GM12878 (cell line): ENCODE measurements at regions not wholly inside any gene's neighbourhood (a gene's known extent, or its start where the extent isn't known, plus 50 kb on each side); places are given as distances from the start of the nearest gene placed in this dataset.

Experiments
- ATAC-seq: fragments of 200-7000 bp; cut with Tn5 transposase; 3 replicates; pipeline ENCODE4 v1.9.1; 2020; ENCODE audit warnings: mild to moderate bottlenecking, moderate library complexity
- BruUV-seq: library from RNA; stranded (reverse); fragments of 400-500 nt; replicated peaks from 2 replicates; lab custom pipeline; 2021; lab: Mats Ljungman, UMichigan
- CTCF ChIA-PET: fragments of 300-600 bp; sonication (Branson Sonifier 250); formaldehyde crosslinking; extraction: SDS; loops from one replicate; lab custom pipeline; 2021; ENCODE audit warnings: inconsistent platforms; lab: Yijun Ruan, JAX
- POLR2A ChIA-PET: fragments of 350-600 bp; formaldehyde crosslinking; extraction: SDS; loops from one replicate; lab custom pipeline; 2021; ENCODE audit warnings: inconsistent platforms; lab: Charles Lee
- RAD21 ChIA-PET: fragments of 300-600 bp; sonication (Branson Sonifier 250); formaldehyde crosslinking; loops from one replicate; lab custom pipeline; 2023; ENCODE audit warnings: antibody characterized with exemption; ENCODE audit not compliant: unreplicated experiment; lab: Charles Lee
- SMC1A ChIA-PET: fragments of 300-600 bp; sonication (Branson Sonifier 250); formaldehyde crosslinking; loops from one replicate; lab custom pipeline; 2023; ENCODE audit not compliant: unreplicated experiment, uncharacterized antibody; lab: Charles Lee
- DNase-seq: peaks from one replicate; pipeline ENCODE4 v3.0.0-alpha.2; 2011; ENCODE audit warnings: low read depth, low spot score
- FAIRE-seq: peaks from 3 replicates; lab custom pipeline; 2011; peaks lifted over from hg19 to GRCh38; lab: Jason Lieb, UNC
- H2AFZ ChIP-seq: 2 replicates; pipeline ENCODE4 v1.6.0; 2011; ENCODE audit warnings: low read depth, low read length, control low read depth; ENCODE audit not compliant: control insufficient read depth
- H3K27ac ChIP-seq: 2 replicates; pipeline ENCODE4 v1.5.1; 2011; ENCODE audit warnings: control low read depth; ENCODE audit not compliant: control insufficient read depth, insufficient read depth
- H3K27me3 ChIP-seq, 2 experiments: replicated peaks in 1 of 2; 2 replicates each; pipeline versions ENCODE4 v1.6.0 to v1.6.1; 2011; ENCODE audit warnings: low read length in 1 of 2; ENCODE audit not compliant: control insufficient read depth in 2 of 2, insufficient read depth in 2 of 2
- H3K36me3 ChIP-seq, 2 experiments: 2 replicates each; pipeline ENCODE4 v1.5.1; 2011; ENCODE audit warnings: low read length in 1 of 2; ENCODE audit not compliant: control insufficient read depth in 2 of 2, insufficient read depth in 2 of 2
- H3K4me1 ChIP-seq: 2 replicates; pipeline ENCODE4 v1.6.1; 2011; ENCODE audit warnings: mild to moderate bottlenecking, low read length, moderate library complexity, mixed read lengths; ENCODE audit not compliant: control insufficient read depth, insufficient read depth
- H3K4me2 ChIP-seq: 2 replicates; pipeline ENCODE4 v1.6.0; 2011; ENCODE audit warnings: control low read depth; ENCODE audit not compliant: control insufficient read depth, insufficient read depth
- H3K4me3 ChIP-seq: fragments of 200-600 bp; sonication (generic); 2 replicates; pipeline ENCODE4 v1.5.1; 2016
- H3K79me2 ChIP-seq: 2 replicates; pipeline ENCODE4 v1.6.0; 2011; ENCODE audit warnings: low read length; ENCODE audit not compliant: control insufficient read depth, insufficient read depth
- H3K9ac ChIP-seq: 2 replicates; pipeline ENCODE4 v1.8.0; 2011; ENCODE audit warnings: low read length, control low read depth, mixed read lengths; ENCODE audit not compliant: control insufficient read depth, insufficient read depth
- H3K9me3 ChIP-seq: replicated peaks from 3 replicates; pipeline ENCODE4 v1.5.1; 2011; ENCODE audit warnings: mild to moderate bottlenecking, low read length; ENCODE audit not compliant: control insufficient read depth, insufficient read depth
- H4K20me1 ChIP-seq: 2 replicates; pipeline ENCODE4 v1.6.0; 2011; ENCODE audit not compliant: control insufficient read depth, insufficient read depth
- ATF2 ChIP-seq: IDR thresholded peaks from 2 replicates; pipeline ENCODE4 v1.6.1; 2012; ENCODE audit warnings: low read length, inconsistent platforms
- CREM ChIP-seq: IDR thresholded peaks from 2 replicates; pipeline ENCODE4 v1.6.1; 2014; ENCODE audit warnings: antibody characterized with exemption, low read depth
- IRF3 ChIP-seq: fragments of 450-650 bp; IDR thresholded peaks from 2 replicates; pipeline ENCODE4 v1.6.1; 2014; ENCODE audit warnings: mild to moderate bottlenecking
- MAX ChIP-seq: IDR thresholded peaks from 2 replicates; pipeline ENCODE4 v1.6.1; 2012; ENCODE audit warnings: low read depth, low read length, improper control_type of control experiment
- NFYB ChIP-seq: IDR thresholded peaks from 2 replicates; pipeline ENCODE4 v1.6.1; 2011; ENCODE audit warnings: low read depth, mild to moderate bottlenecking, low read length, improper control_type of control experiment, moderate library complexity; ENCODE audit not compliant: insufficient read depth
- PAX8 ChIP-seq: fragments of 450-650 bp; IDR thresholded peaks from 2 replicates; pipeline ENCODE4 v1.6.1; 2017; ENCODE audit warnings: mild to moderate bottlenecking, moderate library complexity
- PML ChIP-seq: IDR thresholded peaks from 2 replicates; pipeline ENCODE4 v1.6.1; 2012; ENCODE audit warnings: low read length, inconsistent platforms
- POLR2A ChIP-seq: IDR thresholded peaks from 2 replicates; pipeline ENCODE4 v1.6.1; 2011; ENCODE audit warnings: low read depth, mild to moderate bottlenecking, low read length
- RAD51 ChIP-seq: fragments of 450-650 bp; IDR thresholded peaks from 2 replicates; pipeline ENCODE4 v1.6.1; 2016; ENCODE audit warnings: moderate library complexity, mild to moderate bottlenecking, inconsistent platforms
- RB1 ChIP-seq: fragments of 450-650 bp; formaldehyde crosslinking; IDR thresholded peaks from 2 replicates; pipeline ENCODE4 v1.6.1; 2017; ENCODE audit warnings: mild to moderate bottlenecking, borderline replicate concordance
- RFX5 ChIP-seq: IDR thresholded peaks from 2 replicates; pipeline ENCODE4 v1.6.1; 2011; ENCODE audit warnings: low read depth, low read length, improper control_type of control experiment
- SIN3A ChIP-seq: IDR thresholded peaks from 2 replicates; pipeline ENCODE4 v1.6.1; 2012; ENCODE audit warnings: low read depth, low read length, improper control_type of control experiment
- SKIL ChIP-seq: fragments of 450-650 bp; IDR thresholded peaks from 2 replicates; pipeline ENCODE4 v1.6.1; 2017; ENCODE audit warnings: mild to moderate bottlenecking, low read depth, inconsistent platforms; ENCODE audit not compliant: poor library complexity, severe bottlenecking
- SP1 ChIP-seq: IDR thresholded peaks from one replicate; pipeline ENCODE4 v1.6.1; 2011; ENCODE audit warnings: low read depth, low read length
- SPI1 ChIP-seq: IDR thresholded peaks from 2 replicates; pipeline ENCODE4 v1.6.1; 2011; ENCODE audit warnings: low read depth, mild to moderate bottlenecking, low read length, moderate library complexity, borderline replicate concordance; ENCODE audit not compliant: insufficient read depth
- SREBF2 ChIP-seq: IDR thresholded peaks from 2 replicates; pipeline ENCODE4 v1.6.1; 2012; ENCODE audit warnings: mild to moderate bottlenecking, low read length
- ZNF207 ChIP-seq: fragments of 450-650 bp; IDR thresholded peaks from 2 replicates; pipeline ENCODE4 v1.6.1; 2014; ENCODE audit warnings: antibody characterized with exemption, mild to moderate bottlenecking, borderline replicate concordance
- ZNF24 ChIP-seq: fragments of 450-650 bp; IDR thresholded peaks from 2 replicates; pipeline ENCODE4 v1.6.1; 2017; ENCODE audit warnings: antibody characterized with exemption, mild to moderate bottlenecking
- ZZZ3 ChIP-seq: IDR thresholded peaks from 2 replicates; pipeline ENCODE4 v1.6.1; 2011; ENCODE audit warnings: low read depth; ENCODE audit not compliant: control insufficient read depth, insufficient read length
- WGBS: methylation state at CpG from one replicate; pipeline ENCODE4 v1.1.6; 2016; ENCODE audit warnings: low lambda C conversion rate; ENCODE audit not compliant: insufficient replicate concordance, insufficient coverage; ENCODE audit errors: missing lambda C conversion rate; 5-methylcytosine and 5-hydroxymethylcytosine counted together
- in situ Hi-C: fragments of 300-500 bp; cut with MboI; formaldehyde crosslinking; loops from 9 replicates; pipeline ENCODE4 v1.14.3; 2018; ENCODE audit warnings: mixed read lengths
- intact Hi-C: fragments of 100-400 bp; cut with micrococcal nuclease; formaldehyde crosslinking; loops from one replicate; pipeline ENCODE4 v1.14.2; 2022; ENCODE audit not compliant: unreplicated experiment
- TF ChIP-seq, protein P1 (sequence below): IDR thresholded peaks from 2 replicates; pipeline ENCODE4 v1.6.1; 2011; ENCODE audit warnings: low read depth, mild to moderate bottlenecking, low read length, moderate library complexity, borderline replicate concordance; ENCODE audit errors: extremely low read depth

- H3K9ac ChIP-seq, result no peak overlapping the region
- no peak for TF ChIP-seq PML
- TF ChIP-seq RB1, result no peak
- no peak for TF ChIP-seq SIN3A
- no peak for TF ChIP-seq RAD51
- no peak for TF ChIP-seq ZNF207
- no peak for TF ChIP-seq POLR2A
- TF ChIP-seq SKIL, result no peak
- TF ChIP-seq ZZZ3, result no peak
- no peak for TF ChIP-seq ZNF24
- TF ChIP-seq SREBF2, result no peak
- TF ChIP-seq CREM, result no peak
- TF ChIP-seq, protein P1, sequence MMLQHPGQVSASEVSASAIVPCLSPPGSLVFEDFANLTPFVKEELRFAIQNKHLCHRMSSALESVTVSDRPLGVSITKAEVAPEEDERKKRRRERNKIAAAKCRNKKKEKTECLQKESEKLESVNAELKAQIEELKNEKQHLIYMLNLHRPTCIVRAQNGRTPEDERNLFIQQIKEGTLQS, result no peak
- TF ChIP-seq PAX8, result no peak
- no peak for TF ChIP-seq ATF2
- TF ChIP-seq RFX5, result no peak
- no peak for TF ChIP-seq NFYB
- no peak for TF ChIP-seq IRF3
- TF ChIP-seq SPI1, result no peak
- TF ChIP-seq MAX, result no peak
- no peak for TF ChIP-seq SP1
- TF ChIP-seq, all 136 proteins: peak for 0
- Histone ChIP-seq H4K20me1 (no peaks in the 10 kb centered on the region), H3K4me3 (no peak overlapping the region), H3K27me3 (no peaks in the 10 kb centered on the region), H2AFZ (no peak overlapping the region), H3K27ac (no peak overlapping the region), H3K4me1 (no peaks in the 10 kb centered on the region), H3K9me3 (no peaks in the 10 kb centered on the region; the same call in 2 of the 3 replicates), H3K4me2 (no peak overlapping the region), H3K79me2 (no peaks in the 10 kb centered on the region), H3K36me3 (no peaks in the 10 kb centered on the region)
- WGBS, result 42% methylated on average over 14 of the region's 15 CpGs
- CTCF ChIA-PET, result no interaction called here
- POLR2A ChIA-PET, result no interaction called here
- in situ Hi-C loops (no loop called here), intact Hi-C loops (no loop called here)
- RAD21 ChIA-PET, result no interaction called here
- no peak for FAIRE-seq
- ATAC-seq, result no peak
- SMC1A ChIA-PET, result interaction anchor here (1.1 kb wide), 1 partner anchor 10 kb away, joined by 3 read pairs; no protein-coding TSS in a partner anchor
- BruUV-seq, result no TSS peak
- DNase-seq, result no peak
Observed at GRCh38 chr19:29323440-29324290, 110.7 kb upstream of the UQCRFS1 start.
